Sigmoid colon (tissue), 6 donors: ENCODE measurements at regions not wholly inside any gene's neighbourhood (a gene's known extent, or its start where the extent isn't known, plus 50 kb on each side); places are given as distances from the start of the nearest gene placed in this dataset.
"Not testable (repeated sequence)": the region's sequence is repeated elsewhere in the genome, so short reads cannot be mapped to it uniquely, and the experiment has no call there.

Experiments
- DNase-seq: peaks from one replicate; pipeline ENCODE4 v3.0.0-alpha.2; 2019
- H3K27ac ChIP-seq, 4 donors: fragments of 200-600 bp; sonication (generic); one replicate each; pipeline ENCODE4 v1.5.1; 2016 to 2019; ENCODE audit warnings: mild to moderate bottlenecking in 1 of 4
- H3K27me3 ChIP-seq, 3 donors: fragments of 200-600 bp; sonication (generic); one replicate each; pipeline ENCODE4 v1.5.1; 2019; ENCODE audit warnings: mild to moderate bottlenecking in 1 of 3
- H3K36me3 ChIP-seq, 4 donors: fragments of 200-600 bp; sonication (generic); one replicate each; pipeline ENCODE4 v1.5.1; 2016 to 2019
- H3K4me1 ChIP-seq, 4 donors: fragments of 200-600 bp; sonication (generic); one replicate each; pipeline ENCODE4 v1.5.1; 2017 to 2019
- H3K4me3 ChIP-seq, 4 donors: fragments of 200-600 bp; sonication (generic); one replicate each; pipeline ENCODE4 v1.5.1; 2017 to 2019; ENCODE audit warnings: mild to moderate bottlenecking in 2 of 4, moderate library complexity in 1 of 4
- H3K9me3 ChIP-seq, 4 donors: fragments of 200-600 bp in 3 of 4; sonication (generic) in 3 of 4; one replicate each; pipeline versions ENCODE4 v1.5.1 to v1.6.1; 2013 to 2019
- EP300 ChIP-seq, 4 donors: sonication (generic); formaldehyde crosslinking; IDR thresholded peaks; one replicate each; pipeline ENCODE4 v1.6.1; 2017; ENCODE audit warnings: antibody characterized with exemption in 4 of 4
- POLR2A ChIP-seq, 2 donors: fragments of 450-650 bp; IDR thresholded peaks; one replicate each; pipeline ENCODE4 v1.6.1; 2016; ENCODE audit warnings: antibody characterized with exemption in 2 of 2, mild to moderate bottlenecking in 2 of 2, moderate library complexity in 2 of 2
- POLR2AphosphoS5 ChIP-seq, 4 donors: sonication (generic); formaldehyde crosslinking; IDR thresholded peaks; one replicate each; pipeline ENCODE4 v1.6.1; 2017; ENCODE audit warnings: antibody characterized with exemption in 4 of 4
- WGBS, 2 donors: extraction: QIAGEN DNeasy Blood & Tissue Kit; methylation state at CpG; one replicate each; pipeline ENCODE4 v1.1.7; 2013; 5-methylcytosine and 5-hydroxymethylcytosine counted together
- intact Hi-C: fragments of 100-400 bp; cut with DNase I; formaldehyde crosslinking; loops from one replicate; pipeline ENCODE4 v1.15.1; 2023
- TF ChIP-seq, protein P1 (sequence below), 4 experiments: fragments of 450-650 bp in 3 of 4; fragments of 200-600 bp in 1 of 4; IDR thresholded peaks; one replicate each; pipeline ENCODE4 v1.5.1; 2016 to 2019; ENCODE audit warnings: antibody characterized with exemption in 4 of 4, mild to moderate bottlenecking in 3 of 4, moderate library complexity in 2 of 4
- donor health status: healthy with polysubstance abuse.
- donor health status: healthy.

- TF ChIP-seq, protein P1, sequence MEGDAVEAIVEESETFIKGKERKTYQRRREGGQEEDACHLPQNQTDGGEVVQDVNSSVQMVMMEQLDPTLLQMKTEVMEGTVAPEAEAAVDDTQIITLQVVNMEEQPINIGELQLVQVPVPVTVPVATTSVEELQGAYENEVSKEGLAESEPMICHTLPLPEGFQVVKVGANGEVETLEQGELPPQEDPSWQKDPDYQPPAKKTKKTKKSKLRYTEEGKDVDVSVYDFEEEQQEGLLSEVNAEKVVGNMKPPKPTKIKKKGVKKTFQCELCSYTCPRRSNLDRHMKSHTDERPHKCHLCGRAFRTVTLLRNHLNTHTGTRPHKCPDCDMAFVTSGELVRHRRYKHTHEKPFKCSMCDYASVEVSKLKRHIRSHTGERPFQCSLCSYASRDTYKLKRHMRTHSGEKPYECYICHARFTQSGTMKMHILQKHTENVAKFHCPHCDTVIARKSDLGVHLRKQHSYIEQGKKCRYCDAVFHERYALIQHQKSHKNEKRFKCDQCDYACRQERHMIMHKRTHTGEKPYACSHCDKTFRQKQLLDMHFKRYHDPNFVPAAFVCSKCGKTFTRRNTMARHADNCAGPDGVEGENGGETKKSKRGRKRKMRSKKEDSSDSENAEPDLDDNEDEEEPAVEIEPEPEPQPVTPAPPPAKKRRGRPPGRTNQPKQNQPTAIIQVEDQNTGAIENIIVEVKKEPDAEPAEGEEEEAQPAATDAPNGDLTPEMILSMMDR (IDR thresholded peaks at IDR 0.05), result no peak
- no peak for TF ChIP-seq POLR2A (IDR thresholded peaks at IDR 0.05)
- TF ChIP-seq POLR2AphosphoS5 (IDR thresholded peaks at IDR 0.05), result no peak
- no peak for TF ChIP-seq EP300 (IDR thresholded peaks at IDR 0.05)
- Histone ChIP-seq H3K4me3 (no peak overlapping the region), H3K27ac (no peak overlapping the region), H3K27me3 (no peaks in the 10 kb centered on the region), H3K4me1 (no peaks in the 10 kb centered on the region), H3K36me3 (no peaks in the 10 kb centered on the region), H3K9me3 (no peaks in the 10 kb centered on the region)
- intact Hi-C loops, result no loop called here
- DNase-seq, result no peak
- WGBS, 2 donors, result 23 to 42% methylated on average over 1 of the region's 1 CpG
These were observed 142.4 kb downstream of the APIP start for GRCh38 chr11:34773826-34774225.

- Histone ChIP-seq H3K36me3 (no peaks in the 10 kb centered on the region), H3K27me3 (no peaks in the 10 kb centered on the region), H3K4me1 (no peaks in the 10 kb centered on the region), H3K27ac (no peak overlapping the region), H3K9me3 (no peaks in the 10 kb centered on the region), H3K4me3 (no peak overlapping the region)
- no peak for DNase-seq
- intact Hi-C loops, result no loop called here
- TF ChIP-seq POLR2A (IDR thresholded peaks at IDR 0.05) (no peak), EP300 (IDR thresholded peaks at IDR 0.05) (no peak), POLR2AphosphoS5 (IDR thresholded peaks at IDR 0.05) (no peak)
- TF ChIP-seq, protein P1 (IDR thresholded peaks at IDR 0.05), result no peak
- WGBS, 2 donors, result 49 to 94% methylated on average over 1 of the region's 1 CpG
These were observed 143.0 kb downstream of the APIP start for GRCh38 chr11:34773211-34773610.

DNA sequence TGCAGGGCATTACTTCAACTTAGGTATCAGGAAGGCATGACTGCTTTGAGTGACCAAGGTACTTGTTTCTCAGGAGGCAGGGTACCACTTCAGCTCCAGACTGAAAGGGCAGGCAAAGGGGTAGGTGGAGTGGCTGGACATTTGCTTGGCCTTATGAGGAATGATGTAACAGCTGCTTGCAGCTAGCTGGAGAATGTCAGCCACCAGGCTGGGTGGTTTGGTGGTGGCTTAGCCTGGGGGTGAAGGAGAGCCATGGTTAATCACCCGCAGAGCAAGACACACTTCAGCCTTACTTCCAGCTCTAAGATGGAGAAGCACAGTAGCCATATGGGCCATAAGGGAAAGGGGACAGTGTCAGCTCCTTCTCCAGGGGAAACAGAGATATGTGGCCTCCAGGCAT lies 146.1 kb downstream of the APIP start:
- intact Hi-C loops, result no loop called here
- no peak for DNase-seq
- no peaks in the 10 kb centered on the region for H3K27me3 ChIP-seq
- no peaks in the 10 kb centered on the region for H3K9me3 ChIP-seq
- TF ChIP-seq, protein P1 (IDR thresholded peaks at IDR 0.05), result no peak
- TF ChIP-seq POLR2A (IDR thresholded peaks at IDR 0.05) (no peak), POLR2AphosphoS5 (IDR thresholded peaks at IDR 0.05) (no peak), EP300 (IDR thresholded peaks at IDR 0.05) (no peak)
- H3K36me3 ChIP-seq, result no peaks in the 10 kb centered on the region
- H3K4me1 ChIP-seq, result no peaks in the 10 kb centered on the region
- H3K27ac ChIP-seq, result no peak overlapping the region
- 94 to 100% methylated on average over 1 of the region's 1 CpG for WGBS, 2 donors
- no peak overlapping the region for H3K4me3 ChIP-seq

- H3K9me3 ChIP-seq, result peaks cover 0 to 3% (median 2%) of the 10 kb centered on the region in 4 donors
- intact Hi-C loops, result no loop called here
- H3K4me1 ChIP-seq, result no peaks in the 10 kb centered on the region
- no peak for DNase-seq
- TF ChIP-seq, protein P1 (IDR thresholded peaks at IDR 0.05), result no peak
- no peak for TF ChIP-seq POLR2AphosphoS5 (IDR thresholded peaks at IDR 0.05)
- no peak for TF ChIP-seq POLR2A (IDR thresholded peaks at IDR 0.05)
- no peak for TF ChIP-seq EP300 (IDR thresholded peaks at IDR 0.05)
- no peaks in the 10 kb centered on the region for H3K27me3 ChIP-seq
- no peaks in the 10 kb centered on the region for H3K36me3 ChIP-seq
- no peak overlapping the region for H3K27ac ChIP-seq
- 75 to 96% methylated on average over 2 of the region's 2 CpGs for WGBS, 2 donors
- H3K4me3 ChIP-seq, result no peak overlapping the region
These were observed 147.0 kb downstream of the APIP start for GRCh38 chr11:34769224-34769623.

DNA sequence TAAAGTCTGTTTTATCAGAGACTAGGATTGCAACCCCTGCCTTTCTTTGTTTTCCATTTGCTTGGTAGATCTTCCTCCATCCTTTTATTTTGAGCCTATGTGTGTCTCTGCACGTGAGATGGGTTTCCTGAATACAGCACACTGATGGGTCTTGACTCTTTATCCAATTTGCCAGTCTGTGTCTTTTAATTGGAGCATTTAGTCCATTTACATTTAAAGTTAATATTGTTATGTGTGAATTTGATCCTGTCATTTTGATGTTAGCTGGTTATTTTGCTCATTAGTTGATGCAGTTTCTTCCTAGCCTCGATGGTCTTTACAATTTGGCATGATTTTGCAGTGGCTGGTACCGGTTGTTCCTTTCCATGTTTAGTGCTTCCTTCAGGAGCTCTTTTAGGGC lies 141.7 kb downstream of the EHF start:
- no CpG with 5 or more reads among the region's 3 CpGs for WGBS, 2 donors
- H3K36me3 ChIP-seq, H3K4me1 ChIP-seq, intact Hi-C loops, H3K27ac ChIP-seq, H3K9me3 ChIP-seq, DNase-seq, H3K4me3 ChIP-seq, H3K27me3 ChIP-seq: not testable (repeated sequence)
